Fibroblast of the aortic adventitia (primary cell): ENCODE measurements at regions not wholly inside any gene's neighbourhood (a gene's known extent, or its start where the extent isn't known, plus 50 kb on each side); places are given as distances from the start of the nearest gene placed in this dataset.

ENCODE experiments used
- DNase-seq: peaks from one replicate; pipeline ENCODE4 v3.0.0-alpha.2; 2010; ENCODE audit warnings: low read depth
- H3K4me3 ChIP-seq: 2 replicates; pipeline ENCODE4 v1.5.1; 2011; ENCODE audit warnings: low read depth, mild to moderate bottlenecking, control low read depth, low read length, moderate library complexity
- TF ChIP-seq, protein P1 (sequence below): IDR thresholded peaks from 2 replicates; pipeline ENCODE4 v1.5.1; 2011; ENCODE audit warnings: mild to moderate bottlenecking, low read length, control low read depth, inconsistent platforms; ENCODE audit not compliant: insufficient read depth

GRCh38 chr9:118609355-118610044 is 759.7 kb downstream of the BRINP1 start:
- TF ChIP-seq, protein P1, sequence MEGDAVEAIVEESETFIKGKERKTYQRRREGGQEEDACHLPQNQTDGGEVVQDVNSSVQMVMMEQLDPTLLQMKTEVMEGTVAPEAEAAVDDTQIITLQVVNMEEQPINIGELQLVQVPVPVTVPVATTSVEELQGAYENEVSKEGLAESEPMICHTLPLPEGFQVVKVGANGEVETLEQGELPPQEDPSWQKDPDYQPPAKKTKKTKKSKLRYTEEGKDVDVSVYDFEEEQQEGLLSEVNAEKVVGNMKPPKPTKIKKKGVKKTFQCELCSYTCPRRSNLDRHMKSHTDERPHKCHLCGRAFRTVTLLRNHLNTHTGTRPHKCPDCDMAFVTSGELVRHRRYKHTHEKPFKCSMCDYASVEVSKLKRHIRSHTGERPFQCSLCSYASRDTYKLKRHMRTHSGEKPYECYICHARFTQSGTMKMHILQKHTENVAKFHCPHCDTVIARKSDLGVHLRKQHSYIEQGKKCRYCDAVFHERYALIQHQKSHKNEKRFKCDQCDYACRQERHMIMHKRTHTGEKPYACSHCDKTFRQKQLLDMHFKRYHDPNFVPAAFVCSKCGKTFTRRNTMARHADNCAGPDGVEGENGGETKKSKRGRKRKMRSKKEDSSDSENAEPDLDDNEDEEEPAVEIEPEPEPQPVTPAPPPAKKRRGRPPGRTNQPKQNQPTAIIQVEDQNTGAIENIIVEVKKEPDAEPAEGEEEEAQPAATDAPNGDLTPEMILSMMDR = no peak
- no peak overlapping the region for H3K4me3 ChIP-seq
- peak; percentile 48 for DNase-seq

- H3K4me3 ChIP-seq = no peak overlapping the region
- TF ChIP-seq, protein P1 = no peak
- DNase-seq = no peak
Observed at GRCh38 chr9:118612201-118612600, 757.0 kb downstream of the BRINP1 start.

DNA sequence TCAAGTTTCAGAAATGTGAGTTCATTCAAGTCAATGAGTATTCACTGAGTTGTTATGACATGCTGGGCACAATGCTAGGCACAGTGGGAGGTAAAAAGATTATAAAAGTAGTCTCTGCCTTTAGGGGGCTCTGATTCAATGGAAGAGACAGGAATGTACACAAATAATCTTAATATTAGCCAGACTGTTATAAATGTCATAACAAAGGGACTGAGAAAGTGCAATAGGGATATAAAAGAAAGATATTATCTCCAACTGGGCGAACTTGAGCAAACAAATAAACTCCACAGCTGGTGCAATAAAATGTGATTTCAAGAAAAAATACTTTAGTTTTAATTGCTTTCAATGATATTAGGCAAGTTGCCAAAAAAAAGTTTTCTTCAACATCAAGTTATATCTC is 755.2 kb downstream of the BRINP1 start:
- H3K4me3 ChIP-seq = no peak overlapping the region
- no peak for DNase-seq
- TF ChIP-seq, protein P1 = no peak

GRCh38 chr9:118618084-118618483 is 751.2 kb downstream of the BRINP1 start:
- no peak overlapping the region for H3K4me3 ChIP-seq
- no peak for DNase-seq
- TF ChIP-seq, protein P1 = no peak

- H3K4me3 ChIP-seq = no peak overlapping the region
- TF ChIP-seq, protein P1 = no peak
- no peak for DNase-seq
Observed at GRCh38 chr9:118618849-118619248, 750.4 kb downstream of the BRINP1 start.

GRCh38 chr9:118624608-118625007 is 744.6 kb downstream of the BRINP1 start:
- TF ChIP-seq, protein P1 = no peak
- no peak for DNase-seq
- no peak overlapping the region for H3K4me3 ChIP-seq

GRCh38 chr9:118630079-118630478 is 739.2 kb downstream of the BRINP1 start:
- no peak overlapping the region for H3K4me3 ChIP-seq
- DNase-seq = no peak
- TF ChIP-seq, protein P1 = no peak
